ENCODE measurements at regions not wholly inside any gene's neighbourhood (a gene's known extent, or its start where the extent isn't known, plus 50 kb on each side); places are given as distances from the start of the nearest gene placed in this dataset.

DNA sequence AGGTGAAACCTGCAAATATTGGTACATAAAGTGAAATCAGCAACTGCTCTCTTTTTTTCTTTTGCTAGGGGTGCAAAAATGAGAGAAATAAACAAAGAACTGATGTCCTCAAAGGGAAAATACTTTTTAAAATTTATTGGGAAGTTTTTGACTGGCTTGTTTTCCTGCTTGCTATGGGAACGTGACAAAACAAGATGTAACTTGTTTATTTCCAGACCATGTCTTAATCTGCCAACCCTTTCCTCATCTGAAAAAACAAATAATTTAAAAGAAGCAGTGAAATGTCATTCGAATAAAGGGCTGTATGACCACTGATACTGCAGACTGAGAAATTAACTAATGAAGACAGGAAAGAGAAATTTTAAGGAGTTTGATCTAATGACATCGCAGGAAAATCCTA is 221.9 kb downstream of the CBLN4 start:
- DNase-seq (ENCODE audit: low spot score) = no peak

DNA sequence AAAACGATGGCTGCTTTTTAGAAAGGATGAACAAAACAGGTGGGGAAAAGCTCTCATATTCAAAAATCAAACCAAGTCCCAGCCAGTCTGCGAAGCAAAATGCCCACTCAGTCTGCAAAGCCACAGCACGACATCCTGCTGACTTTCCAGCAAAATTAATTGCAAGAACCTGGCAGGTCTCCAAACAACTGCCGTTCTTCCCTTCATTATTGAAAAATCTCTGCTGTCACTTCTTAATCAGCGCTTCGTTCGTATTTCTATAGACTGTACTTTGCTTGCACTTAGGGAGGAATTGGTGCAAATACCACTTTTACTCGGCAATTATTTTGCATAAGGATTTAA is 222.4 kb downstream of the CBLN4 start:
- DNase-seq (ENCODE audit: low spot score) = no peak

DNA sequence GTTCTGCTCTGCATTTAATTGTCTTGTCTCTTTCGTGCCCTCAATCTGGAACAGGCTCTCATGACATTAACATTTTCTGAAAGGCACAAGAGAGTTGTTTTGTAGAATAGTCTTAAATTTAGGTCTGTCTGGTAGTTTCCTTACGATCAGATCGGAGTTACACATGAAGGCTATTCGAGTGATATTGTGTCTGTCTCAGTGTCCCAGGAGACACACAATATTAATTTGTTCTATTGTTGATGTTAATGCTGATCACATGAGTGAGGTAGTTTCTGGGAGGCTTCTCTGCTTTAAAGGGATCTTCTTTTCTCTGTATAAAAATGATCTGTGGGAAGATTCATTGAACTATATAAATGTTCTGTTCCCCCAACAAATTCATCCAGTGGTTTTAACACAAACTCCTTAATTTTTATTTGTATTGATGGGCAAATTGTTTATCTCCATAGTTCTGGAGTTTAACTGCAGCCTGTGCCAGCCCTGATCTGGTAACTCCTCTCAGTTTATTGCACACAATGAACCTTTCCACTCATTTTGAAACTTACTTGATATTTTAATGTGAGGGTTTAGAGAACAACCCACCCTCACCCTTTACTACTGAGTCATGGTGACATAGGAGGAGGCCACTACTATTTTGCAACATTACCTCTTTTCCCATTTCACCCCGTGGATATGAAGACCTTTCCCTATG is 223.0 kb downstream of the CBLN4 start:
- DNase-seq (ENCODE audit: low spot score) = no peak

DNA sequence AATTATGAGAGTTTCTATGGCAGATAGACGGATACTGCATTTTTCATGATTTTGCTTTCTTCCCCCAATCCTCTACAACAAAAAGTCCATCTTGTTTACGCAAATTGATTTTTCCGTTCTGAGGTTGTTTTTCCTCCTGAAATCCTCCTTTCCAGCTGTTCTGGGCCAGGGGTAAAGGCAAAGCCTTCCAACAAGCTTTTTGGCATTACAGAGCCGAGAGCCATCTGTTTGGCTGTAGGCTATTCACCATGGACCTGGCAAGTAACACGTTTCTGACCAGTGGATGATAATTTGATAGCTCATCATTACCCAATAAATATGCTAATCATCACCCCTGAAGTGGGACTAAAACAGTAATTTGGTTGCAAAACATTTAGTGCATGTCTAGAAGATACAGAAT is 226.5 kb downstream of the CBLN4 start:
- DNase-seq (ENCODE audit: low spot score) = no peak

DNA sequence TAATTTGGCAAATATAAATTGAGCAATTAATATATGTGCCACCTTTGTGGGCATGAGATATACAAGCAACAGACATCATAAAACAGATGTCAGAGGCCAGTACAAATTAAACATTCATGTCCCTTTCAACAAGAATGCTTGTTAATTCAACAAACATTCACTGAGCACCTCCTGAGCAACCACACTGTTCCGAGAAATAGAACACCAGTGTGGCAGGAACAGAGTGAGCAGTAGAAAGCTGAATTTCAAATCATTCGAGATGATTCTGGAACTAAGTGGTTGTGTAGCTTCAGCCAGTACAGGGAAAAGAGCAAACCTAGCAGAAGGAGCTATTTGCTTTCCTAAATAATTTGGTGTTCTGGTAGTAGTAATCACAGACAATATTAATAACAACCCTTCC is 227.7 kb downstream of the CBLN4 start:
- no peak for DNase-seq (ENCODE audit: low spot score)

DNA sequence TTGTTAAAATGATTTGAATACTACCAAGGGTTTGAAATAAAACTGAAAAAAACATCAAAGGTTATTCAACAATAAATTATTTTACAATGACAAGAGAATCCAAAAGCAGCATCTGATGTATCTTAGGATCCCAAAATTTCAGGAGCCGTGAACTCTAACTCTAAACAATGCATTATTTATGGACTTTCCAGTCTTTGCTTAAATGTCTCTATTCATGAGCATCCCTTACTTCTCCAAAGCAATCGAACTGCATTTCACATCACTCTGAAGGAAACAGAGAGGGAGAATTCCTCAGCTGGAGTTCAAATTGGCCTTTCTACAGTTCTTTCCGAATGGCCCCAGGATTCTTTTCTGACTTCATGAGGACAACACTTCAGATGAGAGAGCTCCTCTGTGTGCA is 229.1 kb downstream of the CBLN4 start:
- DNase-seq (ENCODE audit: low spot score) = no peak

DNA sequence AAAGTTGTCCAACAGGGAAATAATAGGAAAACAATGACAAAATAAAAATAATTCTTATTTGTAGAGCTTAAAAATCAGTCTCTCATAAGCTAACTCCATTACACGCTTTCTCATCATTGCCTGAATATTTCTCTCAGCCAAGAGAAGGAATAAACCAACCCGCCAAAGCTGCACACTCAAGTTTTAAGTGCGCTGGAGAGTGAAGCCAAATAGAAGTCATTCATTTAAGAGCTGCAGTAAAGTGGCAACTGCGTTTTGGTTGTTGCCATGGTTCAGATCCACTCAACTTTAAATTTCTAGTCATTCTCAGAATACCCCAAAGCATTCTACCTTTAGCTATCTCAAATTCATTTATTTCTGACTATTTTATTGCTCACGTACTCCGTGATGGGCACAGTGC is 230.7 kb downstream of the CBLN4 start:
- DNase-seq (ENCODE audit: low spot score) = no peak

DNA sequence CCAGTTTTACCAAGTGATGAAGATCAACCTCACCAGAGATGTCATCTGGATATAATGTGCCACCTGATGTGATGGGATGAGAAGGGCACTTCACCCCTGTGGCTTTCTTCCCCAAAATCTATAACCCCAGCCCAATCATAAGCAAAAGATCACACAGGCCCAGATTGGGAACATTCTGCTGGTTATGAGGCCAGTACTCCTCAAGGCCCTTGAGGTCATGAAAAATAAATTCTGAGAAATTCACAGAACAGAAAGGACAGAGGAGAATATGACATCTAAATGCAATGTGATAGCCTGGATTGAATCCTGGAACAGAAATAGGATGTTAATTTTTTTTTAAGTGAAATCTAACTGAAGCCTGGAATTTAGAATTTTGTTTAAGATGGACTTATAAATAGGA is 243.5 kb downstream of the CBLN4 start:
- DNase-seq (ENCODE audit: low spot score) = no peak

DNA sequence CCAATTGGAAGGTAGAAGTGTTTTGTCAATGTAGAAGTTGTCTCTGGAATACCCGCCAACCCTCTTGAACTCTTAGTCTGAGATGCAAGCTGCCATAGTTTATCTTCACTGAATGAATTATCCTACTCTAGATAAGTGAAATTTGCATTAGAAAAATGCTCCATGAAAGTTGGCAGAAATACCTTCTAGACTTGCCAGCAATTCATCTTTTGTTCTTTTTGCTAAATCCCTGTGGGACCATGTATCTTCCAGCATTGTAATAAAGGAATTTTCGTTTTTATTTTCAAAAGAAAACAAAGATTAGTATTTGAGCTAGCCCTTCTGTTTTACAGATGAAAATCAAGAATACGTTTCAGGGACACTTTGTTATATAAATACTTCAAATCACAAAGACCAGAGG is 244.2 kb downstream of the CBLN4 start:
- no peak for DNase-seq (ENCODE audit: low spot score)

DNA sequence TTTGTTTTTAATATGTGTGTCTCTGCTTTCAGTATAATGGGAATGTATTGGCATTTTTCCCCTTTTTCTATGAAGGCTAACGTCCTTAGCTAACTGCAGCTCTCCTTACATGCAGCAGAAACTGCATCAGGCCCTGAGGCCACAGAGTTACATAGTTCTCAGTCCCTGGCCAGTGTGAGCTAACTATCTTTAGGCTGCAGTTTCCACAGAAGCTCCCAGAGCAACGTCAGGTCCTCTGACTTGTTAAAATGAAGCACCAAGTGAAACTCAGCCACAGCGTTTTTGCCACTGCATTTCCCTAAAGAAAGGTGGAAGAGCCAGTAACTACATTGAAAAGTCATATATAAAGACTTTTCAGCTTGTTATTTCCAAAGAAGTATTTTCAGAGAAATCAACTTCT is 244.7 kb downstream of the CBLN4 start:
- no peak for DNase-seq (ENCODE audit: low spot score)

DNA sequence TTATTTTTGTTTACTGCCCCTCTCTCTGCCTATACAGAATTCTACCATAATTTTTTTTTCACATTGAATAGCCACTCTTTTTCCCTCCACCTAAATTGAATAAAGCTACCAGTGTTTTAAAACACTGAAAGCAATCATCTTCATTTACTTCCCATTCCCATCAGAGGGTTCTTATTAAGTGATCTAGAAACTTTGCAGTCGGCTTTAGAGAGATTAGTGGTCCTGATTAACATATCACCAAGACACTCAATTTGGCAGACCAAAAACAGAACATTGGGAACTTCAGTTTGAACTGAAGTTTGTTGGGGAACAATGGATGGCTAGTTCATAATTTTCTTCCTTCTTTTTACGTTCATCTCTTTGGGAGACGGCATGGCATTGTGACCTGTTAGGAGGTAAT is 249.5 kb downstream of the CBLN4 start:
- no peak for DNase-seq (ENCODE audit: low spot score)

DNA sequence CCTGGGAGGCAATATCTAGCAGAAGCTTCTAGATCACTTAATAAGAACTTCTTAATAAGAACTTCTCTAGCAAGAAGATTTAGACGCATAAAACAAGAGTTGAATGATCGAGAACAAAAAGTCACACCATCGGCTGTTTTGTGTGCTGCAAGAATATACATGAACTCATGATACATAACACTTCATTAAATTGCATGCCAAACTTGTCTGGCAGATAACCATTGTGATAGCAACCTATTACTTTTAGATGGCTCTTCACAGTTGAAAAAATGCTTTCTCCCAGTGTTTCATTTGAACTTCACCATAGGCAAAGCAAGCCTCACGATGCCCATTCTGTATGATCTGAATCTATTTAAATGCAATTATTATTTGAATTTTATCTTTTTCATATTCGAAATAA is 249.9 kb downstream of the CBLN4 start:
- DNase-seq (ENCODE audit: low spot score) = no peak

DNA sequence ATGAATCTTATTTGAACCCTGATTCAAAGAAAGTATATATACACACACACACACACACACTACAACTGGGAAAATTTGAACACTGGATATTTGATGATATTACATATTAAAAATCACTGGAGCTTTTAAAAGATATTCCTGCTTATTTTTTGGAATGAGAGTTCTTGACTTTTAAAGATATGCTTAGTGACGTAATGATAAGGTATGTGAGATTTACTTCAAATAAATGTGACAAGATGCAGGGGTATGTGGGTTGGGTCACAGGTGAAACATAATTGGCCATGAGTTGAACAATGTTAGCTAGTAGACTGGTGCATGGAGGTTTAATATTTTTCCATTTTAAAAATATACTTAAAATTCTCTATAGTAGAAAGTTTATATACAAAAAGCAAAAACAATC is 258.6 kb downstream of the CBLN4 start:
- DNase-seq (ENCODE audit: low spot score) = no peak

DNA sequence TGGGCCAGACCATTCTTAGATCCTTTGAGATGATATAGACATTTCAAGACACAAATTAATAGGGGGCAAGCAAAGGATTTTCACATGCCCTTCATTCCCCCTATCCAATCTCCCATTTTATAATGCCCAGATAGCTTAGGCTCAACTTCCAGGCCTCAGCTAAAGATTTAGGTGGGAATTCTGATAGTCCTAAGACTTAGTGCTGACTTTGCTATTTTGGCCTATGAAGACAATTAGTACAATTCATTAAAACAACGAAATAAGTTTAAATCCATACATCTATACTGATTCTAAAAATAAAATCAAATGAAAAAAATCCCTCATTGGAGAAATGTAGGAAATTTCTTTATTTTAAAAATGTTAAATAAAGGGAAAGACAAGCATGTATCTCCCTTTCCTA is 259.5 kb downstream of the CBLN4 start:
- no peak for DNase-seq (ENCODE audit: low spot score)

DNA sequence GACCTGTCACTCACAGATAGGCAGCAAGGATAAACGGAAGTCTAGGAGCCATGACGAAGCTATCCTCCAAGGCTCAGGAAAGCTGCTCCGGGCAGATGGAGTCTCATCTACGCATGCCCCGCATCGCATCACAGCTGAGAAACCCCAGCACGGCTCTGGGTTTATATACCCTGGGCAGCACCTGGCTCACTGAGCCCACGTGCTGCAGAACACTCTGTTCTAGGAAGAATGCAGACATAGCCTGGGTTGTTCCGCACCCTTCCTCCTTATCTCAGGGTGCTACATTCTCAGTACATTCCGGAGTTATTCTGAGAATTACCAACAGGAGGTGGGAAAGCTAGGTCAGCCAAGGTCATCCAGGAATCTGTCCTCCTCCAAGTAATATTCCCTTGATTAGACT is 260.4 kb downstream of the CBLN4 start:
- DNase-seq (ENCODE audit: low spot score) = no peak

DNA sequence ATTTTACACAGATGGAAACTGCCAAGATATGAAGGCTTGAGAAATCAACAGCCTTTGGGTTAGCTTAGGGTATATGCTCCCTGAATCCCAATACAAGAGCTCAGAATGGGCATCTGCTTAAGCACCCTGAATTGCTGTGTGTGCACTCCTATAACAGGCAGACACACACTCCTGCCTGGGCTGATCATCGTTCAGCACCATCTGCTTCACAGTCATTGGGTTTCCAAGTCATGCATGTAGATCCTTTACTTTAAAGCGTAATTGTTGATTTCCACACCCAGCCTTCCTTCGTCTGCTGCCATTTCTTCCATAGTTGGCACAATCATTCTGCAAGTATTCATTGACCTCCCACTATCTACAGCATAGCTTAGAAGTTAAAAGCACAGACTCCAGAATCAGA is 263.5 kb downstream of the CBLN4 start:
- no peak for DNase-seq (ENCODE audit: low spot score)

DNA sequence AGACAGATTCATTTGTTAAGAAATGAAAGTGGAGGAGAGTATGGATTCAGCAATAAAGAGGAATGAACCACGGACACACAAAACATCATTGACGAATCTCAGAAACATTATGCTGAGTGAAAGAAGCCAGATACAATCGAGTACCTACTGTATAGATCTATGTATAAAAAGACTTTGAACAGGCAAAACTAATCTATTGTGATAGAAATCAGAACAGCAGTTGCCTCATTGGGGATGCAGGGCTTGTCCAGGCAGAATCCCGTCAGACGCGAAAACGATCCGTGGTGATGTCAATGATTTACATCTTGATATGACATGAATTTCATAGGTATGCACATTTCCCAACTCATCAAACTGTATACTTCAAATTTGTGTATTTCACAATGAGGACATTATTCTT is 265.2 kb downstream of the CBLN4 start:
- no peak for DNase-seq (ENCODE audit: low spot score)

DNA sequence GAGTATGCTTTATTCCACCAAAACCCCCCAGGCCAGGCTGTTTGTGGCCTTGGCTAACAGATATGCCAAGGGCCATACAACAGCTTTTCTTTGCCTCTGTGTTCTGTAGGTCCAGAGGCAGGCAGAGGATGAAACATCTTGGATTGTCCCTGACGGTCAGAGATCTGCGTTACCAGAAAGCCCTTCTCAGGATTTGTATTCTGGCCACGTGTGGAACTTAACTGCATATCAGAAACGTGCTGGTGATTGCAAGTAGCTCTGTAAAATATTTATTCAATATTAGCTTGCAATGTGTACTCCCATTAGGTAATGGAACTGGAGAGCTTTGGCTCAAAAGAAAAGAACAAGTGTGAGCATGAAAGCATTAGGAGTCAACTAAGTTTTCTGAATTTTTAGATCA is 275.0 kb downstream of the CBLN4 start:
- DNase-seq (ENCODE audit: low spot score) = no peak

DNA sequence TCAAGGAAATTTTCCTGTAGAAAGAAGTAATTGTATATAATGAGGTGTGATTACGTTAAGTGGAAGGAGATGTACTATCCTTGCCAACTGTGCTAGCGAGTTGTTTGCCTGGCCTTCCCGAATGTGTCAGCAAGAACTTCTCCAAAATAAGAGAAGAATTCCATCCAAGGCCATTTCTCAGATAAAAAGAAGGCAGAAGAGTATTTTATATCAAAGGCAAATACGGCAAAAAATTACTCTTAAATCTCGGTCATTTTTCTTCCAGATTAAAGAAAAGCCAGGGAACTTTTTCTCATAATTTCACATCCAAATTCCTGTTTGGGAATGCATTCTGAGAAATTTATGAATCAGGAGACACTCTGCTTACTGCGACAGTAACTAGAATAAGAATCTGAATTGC is 290.6 kb downstream of the CBLN4 start:
- no peak for DNase-seq (ENCODE audit: low spot score)

DNA sequence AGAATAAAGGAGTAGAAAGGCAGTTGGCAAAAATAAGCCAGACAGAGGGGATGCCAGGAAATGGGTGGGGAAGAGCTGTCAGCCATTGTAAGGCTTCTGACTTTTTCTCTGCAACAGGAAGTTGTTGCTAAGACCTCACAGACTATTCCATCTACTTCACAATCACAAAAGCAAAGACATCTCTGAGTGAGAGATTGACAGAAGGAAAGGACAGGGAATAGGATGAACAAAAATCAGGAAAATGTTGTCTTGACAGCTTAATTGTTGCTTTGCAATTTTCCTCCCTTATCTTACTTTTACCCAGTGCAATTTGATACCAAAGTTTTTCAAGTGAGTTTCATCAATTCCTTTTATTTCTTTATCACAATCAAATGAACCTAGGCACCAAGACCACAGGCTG is 291.2 kb downstream of the CBLN4 start:
- no peak for DNase-seq (ENCODE audit: low spot score)

DNA sequence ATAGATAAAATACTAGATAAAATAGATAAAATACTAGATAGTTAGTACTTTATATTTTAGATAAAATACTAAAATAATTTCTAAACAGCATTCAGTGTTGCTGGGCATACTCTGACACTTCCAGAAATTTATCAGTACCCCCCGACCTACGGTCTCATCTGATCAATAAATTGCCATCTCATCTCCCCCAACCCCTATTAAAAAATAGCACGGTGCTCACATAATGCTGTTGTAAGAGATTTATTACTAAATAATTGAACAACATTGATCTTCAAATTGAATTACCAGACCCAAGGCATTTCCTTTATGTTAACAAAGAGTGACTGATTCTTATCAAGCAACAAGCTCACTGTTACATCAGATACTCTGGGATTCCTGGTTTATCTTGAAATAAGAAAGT is 300.9 kb downstream of the CBLN4 start:
- no peak for DNase-seq (ENCODE audit: low spot score)

DNA sequence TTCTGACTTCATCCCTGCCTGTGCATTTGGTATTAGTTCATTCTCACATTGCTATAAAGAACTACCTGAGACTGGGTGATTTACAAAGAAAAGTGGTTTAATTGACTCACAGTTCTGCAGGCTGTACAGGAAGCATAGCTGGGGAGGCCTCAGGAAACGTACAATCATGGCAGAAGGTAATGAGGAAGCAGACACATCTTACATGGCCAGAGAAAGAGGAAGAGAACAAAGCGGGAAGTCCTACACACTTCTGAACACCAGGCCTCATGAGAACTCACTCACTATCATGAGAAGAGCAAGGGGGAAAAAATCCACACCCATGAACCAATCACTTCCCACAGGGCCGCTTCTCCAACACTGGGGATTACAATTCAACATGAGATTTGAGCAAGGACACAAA is 303.9 kb downstream of the CBLN4 start:
- no peak for DNase-seq (ENCODE audit: low spot score)

DNA sequence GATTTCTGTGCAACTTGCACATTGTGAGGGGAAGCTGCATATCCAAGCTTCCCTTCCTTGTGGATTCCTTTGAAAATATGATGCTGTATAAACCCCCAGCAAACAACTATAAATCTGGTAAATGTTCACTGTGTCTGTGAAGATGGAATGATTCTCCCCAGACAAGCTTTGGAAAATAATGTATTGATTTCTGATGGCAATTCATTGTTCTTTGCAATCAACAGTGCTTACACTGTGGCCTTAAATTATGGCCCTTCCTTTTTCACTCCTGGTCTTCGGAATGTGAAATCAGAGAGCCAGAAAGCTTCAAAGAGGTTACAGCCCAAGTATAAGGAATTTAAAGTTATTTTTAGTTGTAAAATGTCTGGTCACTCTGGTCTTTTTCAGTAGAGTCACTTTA is 308.8 kb downstream of the CBLN4 start:
- DNase-seq (ENCODE audit: low spot score) = no peak

DNA sequence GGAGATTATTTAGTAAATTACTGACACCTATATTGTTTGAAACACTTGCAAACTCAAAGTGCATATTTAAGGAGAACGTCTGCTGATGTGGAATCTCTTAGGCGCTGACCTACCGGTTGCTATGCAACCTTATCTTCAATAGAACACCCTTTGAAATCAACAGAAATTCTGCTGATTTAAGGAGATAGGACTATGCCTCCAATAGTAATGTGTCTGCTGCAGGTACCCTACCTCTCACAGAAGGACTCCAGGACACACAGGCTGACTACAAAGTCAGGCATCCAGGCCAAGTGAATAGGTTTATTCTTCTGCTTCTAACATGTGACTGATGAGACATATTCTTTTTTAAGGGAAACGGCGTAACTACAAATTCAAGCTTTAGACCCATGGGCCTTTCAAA is 311.7 kb downstream of the CBLN4 start:
- DNase-seq (ENCODE audit: low spot score) = no peak

DNA sequence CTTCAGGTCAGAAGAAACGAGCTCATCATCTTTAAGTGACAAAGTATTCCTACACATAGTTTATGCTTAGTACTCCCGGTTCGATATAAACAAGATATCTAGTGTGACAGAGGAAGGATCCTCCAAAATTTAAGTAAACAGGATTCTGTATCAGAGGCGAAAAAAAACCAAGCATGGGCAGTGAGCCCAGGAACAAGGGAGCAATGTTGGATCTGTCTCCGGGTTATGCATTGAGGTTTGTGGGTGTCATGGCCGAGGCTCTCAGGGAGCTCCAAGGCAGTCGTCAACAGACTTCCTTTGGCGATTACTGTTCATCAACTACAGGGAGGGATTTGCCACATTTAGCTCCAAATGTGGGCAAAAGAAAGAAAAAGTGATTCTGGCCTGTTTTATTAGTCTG is 319.5 kb downstream of the CBLN4 start:
- no peak for DNase-seq (ENCODE audit: low spot score)

Data from pons (tissue), 1 donor.